ENCODE measurements at regions not wholly inside any gene's neighbourhood (a gene's known extent, or its start where the extent isn't known, plus 50 kb on each side); places are given as distances from the start of the nearest gene placed in this dataset.
A peak's percentile ranks its signal among the peaks of the same experiment; 100 is the strongest.

- Mint-ChIP-seq H3K9me3 (peaks cover 0 to 6% (median 0%) of the 10 kb centered on the region in 8 donors), H3K36me3 (no peaks in the 10 kb centered on the region), H3K27me3 (no peaks in the 10 kb centered on the region), H3K4me1 (no peaks in the 10 kb centered on the region), H3K27ac (no peak overlapping the region), H3K4me3 (no peak overlapping the region)
- Histone ChIP-seq H3K27ac (ENCODE audit: low read depth, low read length) (no peak overlapping the region), H3K4me3 (ENCODE audit: low read length in 2 of 2) (no peak overlapping the region), H3K27me3 (ENCODE audit: insufficient read depth, low read length) (no peaks in the 10 kb centered on the region), H3K9me3 (ENCODE audit: control insufficient read depth in 1 of 2, low read length in 2 of 2) (no peaks in the 10 kb centered on the region), H3K36me3 (ENCODE audit: insufficient read depth, low read length) (no peaks in the 10 kb centered on the region), H3K4me1 (ENCODE audit: insufficient read depth, low read length) (no peaks in the 10 kb centered on the region)
- POLR2A ChIA-PET (ENCODE audit: partially characterized antibody), result no interaction called here
- DNase-seq, result no peak
- intact Hi-C loops (cut with micrococcal nuclease), result no loop called here
- CTCF ChIA-PET (ENCODE audit: partially characterized antibody), result no interaction called here
Measured at GRCh38 chr3:159182961-159183360, 381.1 kb downstream of the MFSD1 start.

GRCh38 chr3:159185443-159186050 is 383.7 kb downstream of the MFSD1 start:
- H3K27me3 Mint-ChIP-seq, result no peaks in the 10 kb centered on the region
- ChIA-PET CTCF (ENCODE audit: partially characterized antibody) (interaction anchor here (1.6 kb wide), 1 partner anchor 10 kb away, joined by 4 read pairs; no protein-coding TSS in a partner anchor), POLR2A (ENCODE audit: partially characterized antibody) (no interaction called here)
- no peaks in the 10 kb centered on the region for H3K36me3 Mint-ChIP-seq
- intact Hi-C loops (cut with micrococcal nuclease), result no loop called here
- H3K4me1 Mint-ChIP-seq, result no peaks in the 10 kb centered on the region
- no peaks in the 10 kb centered on the region for H3K9me3 ChIP-seq (ENCODE audit: control insufficient read depth in 1 of 2, low read length in 2 of 2)
- H3K9me3 Mint-ChIP-seq, result peaks cover 0 to 6% (median 0%) of the 10 kb centered on the region in 8 donors
- no peak overlapping the region for H3K27ac Mint-ChIP-seq
- no peaks in the 10 kb centered on the region for H3K27me3 ChIP-seq (ENCODE audit: insufficient read depth, low read length)
- no peak overlapping the region for H3K4me3 Mint-ChIP-seq
- no peak for DNase-seq
- H3K4me1 ChIP-seq (ENCODE audit: insufficient read depth, low read length), result no peaks in the 10 kb centered on the region
- no peak overlapping the region for H3K4me3 ChIP-seq (ENCODE audit: low read length in 2 of 2)
- H3K27ac ChIP-seq (ENCODE audit: low read depth, low read length), result no peak overlapping the region
- no peaks in the 10 kb centered on the region for H3K36me3 ChIP-seq (ENCODE audit: insufficient read depth, low read length)

- no peak overlapping the region for H3K4me3 Mint-ChIP-seq
Measured at GRCh38 chr3:159186581-159186980, 384.7 kb downstream of the MFSD1 start.

GRCh38 chr3:159187232-159187631 is 385.4 kb downstream of the MFSD1 start:
- Mint-ChIP-seq H3K27ac (no peak overlapping the region), H3K4me1 (no peaks in the 10 kb centered on the region), H3K36me3 (no peaks in the 10 kb centered on the region), H3K4me3 (no peak overlapping the region), H3K27me3 (no peaks in the 10 kb centered on the region), H3K9me3 (peaks cover 0 to 3% (median 0%) of the 10 kb centered on the region in 8 donors)
- H3K27ac ChIP-seq (ENCODE audit: low read depth, low read length), result no peak overlapping the region
- H3K4me1 ChIP-seq (ENCODE audit: insufficient read depth, low read length), result no peaks in the 10 kb centered on the region
- H3K27me3 ChIP-seq (ENCODE audit: insufficient read depth, low read length), result no peaks in the 10 kb centered on the region
- ChIA-PET CTCF (ENCODE audit: partially characterized antibody) (no interaction called here), POLR2A (ENCODE audit: partially characterized antibody) (no interaction called here)
- no peak overlapping the region for H3K4me3 ChIP-seq (ENCODE audit: low read length in 2 of 2)
- no peaks in the 10 kb centered on the region for H3K36me3 ChIP-seq (ENCODE audit: insufficient read depth, low read length)
- intact Hi-C loops (cut with micrococcal nuclease), result no loop called here
- no peak for DNase-seq
- H3K9me3 ChIP-seq (ENCODE audit: control insufficient read depth in 1 of 2, low read length in 2 of 2), result no peaks in the 10 kb centered on the region

More at GRCh38 chr3:159186581-159186980, 384.7 kb downstream of the MFSD1 start:
- Mint-ChIP-seq H3K36me3 (no peaks in the 10 kb centered on the region), H3K9me3 (peaks cover 0 to 6% (median 0%) of the 10 kb centered on the region in 8 donors), H3K4me1 (no peaks in the 10 kb centered on the region), H3K27me3 (no peaks in the 10 kb centered on the region), H3K27ac (no peak overlapping the region)
- H3K36me3 ChIP-seq (ENCODE audit: insufficient read depth, low read length), result no peaks in the 10 kb centered on the region
- H3K27me3 ChIP-seq (ENCODE audit: insufficient read depth, low read length), result no peaks in the 10 kb centered on the region
- no peaks in the 10 kb centered on the region for H3K9me3 ChIP-seq (ENCODE audit: control insufficient read depth in 1 of 2, low read length in 2 of 2)
- intact Hi-C loops (cut with micrococcal nuclease), result no loop called here
- H3K4me3 ChIP-seq (ENCODE audit: low read length in 2 of 2), result no peak overlapping the region
- no peak for DNase-seq
- H3K4me1 ChIP-seq (ENCODE audit: insufficient read depth, low read length), result no peaks in the 10 kb centered on the region
- ChIA-PET POLR2A (ENCODE audit: partially characterized antibody) (no interaction called here), CTCF (ENCODE audit: partially characterized antibody) (no interaction called here)
- no peak overlapping the region for H3K27ac ChIP-seq (ENCODE audit: low read depth, low read length)

GRCh38 chr3:159187706-159188105 is 385.9 kb downstream of the MFSD1 start:
- no peak overlapping the region for H3K4me3 ChIP-seq (ENCODE audit: low read length in 2 of 2)
- Mint-ChIP-seq H3K9me3 (peaks cover 0 to 3% (median 0%) of the 10 kb centered on the region in 8 donors), H3K4me1 (no peaks in the 10 kb centered on the region), H3K27me3 (no peaks in the 10 kb centered on the region), H3K36me3 (no peaks in the 10 kb centered on the region), H3K4me3 (no peak overlapping the region), H3K27ac (no peak overlapping the region)
- H3K27ac ChIP-seq (ENCODE audit: low read depth, low read length), result no peak overlapping the region
- intact Hi-C loops (cut with micrococcal nuclease), result no loop called here
- no peaks in the 10 kb centered on the region for H3K36me3 ChIP-seq (ENCODE audit: insufficient read depth, low read length)
- DNase-seq, result no peak
- no peaks in the 10 kb centered on the region for H3K27me3 ChIP-seq (ENCODE audit: insufficient read depth, low read length)
- POLR2A ChIA-PET (ENCODE audit: partially characterized antibody), result no interaction called here
- CTCF ChIA-PET (ENCODE audit: partially characterized antibody), result no interaction called here
- H3K4me1 ChIP-seq (ENCODE audit: insufficient read depth, low read length), result no peaks in the 10 kb centered on the region
- H3K9me3 ChIP-seq (ENCODE audit: control insufficient read depth in 1 of 2, low read length in 2 of 2), result no peaks in the 10 kb centered on the region

- intact Hi-C loops (cut with micrococcal nuclease), result no loop called here
- no peak overlapping the region for H3K4me3 ChIP-seq (ENCODE audit: low read length in 2 of 2)
- peaks cover 0 to 1% of the 10 kb centered on the region in 2 donors for H3K27me3 Mint-ChIP-seq
- H3K27ac Mint-ChIP-seq, result peak overlapping the region in 1 of 7 donors; percentile 32
- no peaks in the 10 kb centered on the region for H3K4me1 Mint-ChIP-seq
- DNase-seq, result no peak
- no peaks in the 10 kb centered on the region for H3K9me3 ChIP-seq (ENCODE audit: control insufficient read depth in 1 of 2, low read length in 2 of 2)
- ChIA-PET POLR2A (ENCODE audit: partially characterized antibody) (no interaction called here), CTCF (ENCODE audit: partially characterized antibody) (no interaction called here)
- H3K36me3 ChIP-seq (ENCODE audit: insufficient read depth, low read length), result no peaks in the 10 kb centered on the region
- H3K9me3 Mint-ChIP-seq, result peaks cover 0 to 8% (median 1%) of the 10 kb centered on the region in 8 donors
- no peaks in the 10 kb centered on the region for H3K27me3 ChIP-seq (ENCODE audit: insufficient read depth, low read length)
- H3K27ac ChIP-seq (ENCODE audit: low read depth, low read length), result no peak overlapping the region
- no peak overlapping the region for H3K4me3 Mint-ChIP-seq
- H3K36me3 Mint-ChIP-seq, result no peaks in the 10 kb centered on the region
- no peaks in the 10 kb centered on the region for H3K4me1 ChIP-seq (ENCODE audit: insufficient read depth, low read length)
Measured at GRCh38 chr3:159189994-159190669, 388.3 kb downstream of the MFSD1 start.

- no peaks in the 10 kb centered on the region for H3K36me3 Mint-ChIP-seq
- intact Hi-C loops (cut with micrococcal nuclease), result no loop called here
- no peaks in the 10 kb centered on the region for H3K9me3 ChIP-seq (ENCODE audit: control insufficient read depth in 1 of 2, low read length in 2 of 2)
- H3K36me3 ChIP-seq (ENCODE audit: insufficient read depth, low read length), result no peaks in the 10 kb centered on the region
- no peaks in the 10 kb centered on the region for H3K4me1 ChIP-seq (ENCODE audit: insufficient read depth, low read length)
- H3K27me3 Mint-ChIP-seq, result peaks cover 0 to 1% of the 10 kb centered on the region in 2 donors
- ChIA-PET CTCF (ENCODE audit: partially characterized antibody) (no interaction called here), POLR2A (ENCODE audit: partially characterized antibody) (no interaction called here)
- no peak overlapping the region for H3K27ac ChIP-seq (ENCODE audit: low read depth, low read length)
- H3K27ac Mint-ChIP-seq, result no peak overlapping the region
- H3K4me1 Mint-ChIP-seq, result no peaks in the 10 kb centered on the region
- H3K4me3 Mint-ChIP-seq, result no peak overlapping the region
- H3K9me3 Mint-ChIP-seq, result peaks cover 0 to 8% (median under 1%) of the 10 kb centered on the region in 8 donors
- DNase-seq, result no peak
- no peaks in the 10 kb centered on the region for H3K27me3 ChIP-seq (ENCODE audit: insufficient read depth, low read length)
- H3K4me3 ChIP-seq (ENCODE audit: low read length in 2 of 2), result no peak overlapping the region
Measured at GRCh38 chr3:159191447-159191846, 389.6 kb downstream of the MFSD1 start.

All from CD4-positive, alpha-beta memory T cell (primary cell).